ENCODE measurements at regions not wholly inside any gene's neighbourhood (a gene's known extent, or its start where the extent isn't known, plus 50 kb on each side); places are given as distances from the start of the nearest gene placed in this dataset.

- Histone ChIP-seq H3K36me3 (no peaks in the 10 kb centered on the region), H3K9me3 (peaks cover 0 to 9% (median 0%) of the 10 kb centered on the region in 3 donors), H3K4me3 (no peak overlapping the region), H3K27ac (no peak overlapping the region), H3K27me3 (peaks cover 30% of the 10 kb centered on the region), H3K4me1 (no peaks in the 10 kb centered on the region)
- 60 to 80% methylated on average over 1 of the region's 1 CpG for WGBS, 2 donors (ENCODE audit: low coverage in 1 of 2)
- no peak for TF ChIP-seq EP300 (IDR thresholded peaks at IDR 0.05)
- no peak for TF ChIP-seq POLR2A (IDR thresholded peaks at IDR 0.05)
- TF ChIP-seq CTCF (IDR thresholded peaks at IDR 0.05) = no peak
- TF ChIP-seq POLR2AphosphoS5 (IDR thresholded peaks at IDR 0.05) = no peak
- no peak for ATAC-seq
These were observed 192.3 kb downstream of the RPLP1 start for GRCh38 chr15:69644876-69645275.

GRCh38 chr15:69647142-69647513 lies 194.5 kb downstream of the RPLP1 start:
- no peak for ATAC-seq
- Histone ChIP-seq H3K4me1 (no peaks in the 10 kb centered on the region), H3K9me3 (no peaks in the 10 kb centered on the region), H3K27me3 (peaks cover 44% of the 10 kb centered on the region), H3K4me3 (no peak overlapping the region), H3K36me3 (no peaks in the 10 kb centered on the region), H3K27ac (no peak overlapping the region)
- no peak for TF ChIP-seq POLR2A (IDR thresholded peaks at IDR 0.05)
- TF ChIP-seq POLR2AphosphoS5 (IDR thresholded peaks at IDR 0.05) = no peak
- no peak for TF ChIP-seq EP300 (IDR thresholded peaks at IDR 0.05)
- TF ChIP-seq CTCF (IDR thresholded peaks at IDR 0.05) = no peak
- 71 to 80% methylated on average over 1 of the region's 1 CpG for WGBS, 2 donors (ENCODE audit: low coverage in 1 of 2)

GRCh38 chr15:69648212-69648611 lies 195.6 kb downstream of the RPLP1 start:
- H3K27me3 ChIP-seq = peaks cover 46% of the 10 kb centered on the region
- no peak for TF ChIP-seq POLR2AphosphoS5 (IDR thresholded peaks at IDR 0.05)
- TF ChIP-seq POLR2A (IDR thresholded peaks at IDR 0.05) = no peak
- TF ChIP-seq CTCF (IDR thresholded peaks at IDR 0.05) = no peak
- TF ChIP-seq EP300 (IDR thresholded peaks at IDR 0.05) = no peak
- no peak overlapping the region for H3K4me3 ChIP-seq
- no peaks in the 10 kb centered on the region for H3K4me1 ChIP-seq
- no peaks in the 10 kb centered on the region for H3K36me3 ChIP-seq
- no peak for ATAC-seq
- no peaks in the 10 kb centered on the region for H3K9me3 ChIP-seq
- H3K27ac ChIP-seq = no peak overlapping the region
- WGBS, 2 donors (ENCODE audit: low coverage in 1 of 2) = 16 to 30% methylated on average over 7 to 10 of the region's 14 CpGs

- 67 to 70% methylated on average over 9 of the region's 13 CpGs for WGBS, 2 donors (ENCODE audit: low coverage in 1 of 2)
- Histone ChIP-seq H3K36me3 (no peaks in the 10 kb centered on the region), H3K4me1 (no peaks in the 10 kb centered on the region), H3K27ac (no peak overlapping the region), H3K4me3 (no peak overlapping the region), H3K27me3 (peaks cover 49% of the 10 kb centered on the region), H3K9me3 (no peaks in the 10 kb centered on the region)
- ATAC-seq = no peak
- no peak for TF ChIP-seq CTCF (IDR thresholded peaks at IDR 0.05)
- no peak for TF ChIP-seq POLR2A (IDR thresholded peaks at IDR 0.05)
- no peak for TF ChIP-seq EP300 (IDR thresholded peaks at IDR 0.05)
- TF ChIP-seq POLR2AphosphoS5 (IDR thresholded peaks at IDR 0.05) = no peak
These were observed 196.4 kb downstream of the RPLP1 start for GRCh38 chr15:69648775-69649735.

- H3K36me3 ChIP-seq = no peaks in the 10 kb centered on the region
- ATAC-seq = no peak
- no peak for TF ChIP-seq POLR2A (IDR thresholded peaks at IDR 0.05)
- TF ChIP-seq EP300 (IDR thresholded peaks at IDR 0.05) = no peak
- no peak for TF ChIP-seq POLR2AphosphoS5 (IDR thresholded peaks at IDR 0.05)
- TF ChIP-seq CTCF (IDR thresholded peaks at IDR 0.05) = no peak
- no peak overlapping the region for H3K27ac ChIP-seq
- H3K27me3 ChIP-seq = peaks cover 50% of the 10 kb centered on the region
- H3K4me1 ChIP-seq = no peaks in the 10 kb centered on the region
- no peak overlapping the region for H3K4me3 ChIP-seq
- H3K9me3 ChIP-seq = no peaks in the 10 kb centered on the region
- WGBS, 2 donors (ENCODE audit: low coverage in 1 of 2) = 88 to 100% methylated on average over 1 of the region's 1 CpG
These were observed 199.7 kb downstream of the RPLP1 start for GRCh38 chr15:69652293-69652692.

Data from gastroesophageal sphincter (tissue), 4 donors.